HG03097 (cell line): ENCODE measurements at regions not wholly inside any gene's neighbourhood (a gene's known extent, or its start where the extent isn't known, plus 50 kb on each side); places are given as distances from the start of the nearest gene placed in this dataset.

Experiments
- ATAC-seq: cut with Tn5 transposase; IDR thresholded peaks from one replicate; pipeline ENCODE4 v1.9.1; 2021; ENCODE audit not compliant: unreplicated experiment, low FRiP score

GRCh38 chr13:22357132-22357531 is 686.3 kb downstream of the FGF9 start:
- no peak for ATAC-seq

- no peak for ATAC-seq
These were observed 698.2 kb downstream of the FGF9 start for GRCh38 chr13:22369090-22369489.

- no peak for ATAC-seq
These were observed 699.0 kb downstream of the FGF9 start for GRCh38 chr13:22369840-22370239.

- no peak for ATAC-seq
These were observed 701.4 kb downstream of the FGF9 start for GRCh38 chr13:22372261-22372660.

- ATAC-seq = no peak
These were observed 704.3 kb downstream of the FGF9 start for GRCh38 chr13:22375151-22375550.

GRCh38 chr13:22387899-22388298 is 717.0 kb downstream of the FGF9 start:
- no peak for ATAC-seq

- ATAC-seq = no peak
These were observed 729.0 kb downstream of the FGF9 start for GRCh38 chr13:22399801-22400420.

- no peak for ATAC-seq
These were observed 731.8 kb downstream of the FGF9 start for GRCh38 chr13:22402682-22403081.

- no peak for ATAC-seq
These were observed 732.3 kb downstream of the FGF9 start for GRCh38 chr13:22403144-22403543.

- no peak for ATAC-seq
These were observed 735.0 kb downstream of the FGF9 start for GRCh38 chr13:22405891-22406290.

GRCh38 chr13:22412452-22412851 is 741.6 kb downstream of the FGF9 start:
- ATAC-seq = no peak

- ATAC-seq = no peak
These were observed 751.1 kb downstream of the FGF9 start for GRCh38 chr13:22422023-22422422.

- no peak for ATAC-seq
These were observed 751.8 kb downstream of the FGF9 start for GRCh38 chr13:22422712-22423111.

- no peak for ATAC-seq
These were observed 752.4 kb downstream of the FGF9 start for GRCh38 chr13:22423261-22423660.

- no peak for ATAC-seq
These were observed 754.2 kb downstream of the FGF9 start for GRCh38 chr13:22425087-22425486.

- no peak for ATAC-seq
These were observed 753.7 kb upstream of the SGCG start for GRCh38 chr13:22427066-22427465.

- ATAC-seq = no peak
These were observed 753.0 kb upstream of the SGCG start for GRCh38 chr13:22427783-22428182.

GRCh38 chr13:22428188-22428828 is 752.5 kb upstream of the SGCG start:
- no peak for ATAC-seq

GRCh38 chr13:22432690-22433089 is 748.1 kb upstream of the SGCG start:
- no peak for ATAC-seq

- no peak for ATAC-seq
These were observed 733.5 kb upstream of the SGCG start for GRCh38 chr13:22447132-22447886.

- ATAC-seq = no peak
These were observed 731.5 kb upstream of the SGCG start for GRCh38 chr13:22449251-22449650.

GRCh38 chr13:22451327-22451741 is 729.4 kb upstream of the SGCG start:
- no peak for ATAC-seq
